ENCODE measurements at regions not wholly inside any gene's neighbourhood (a gene's known extent, or its start where the extent isn't known, plus 50 kb on each side); places are given as distances from the start of the nearest gene placed in this dataset.
A peak's percentile ranks its signal among the peaks of the same experiment; 100 is the strongest.

DNA sequence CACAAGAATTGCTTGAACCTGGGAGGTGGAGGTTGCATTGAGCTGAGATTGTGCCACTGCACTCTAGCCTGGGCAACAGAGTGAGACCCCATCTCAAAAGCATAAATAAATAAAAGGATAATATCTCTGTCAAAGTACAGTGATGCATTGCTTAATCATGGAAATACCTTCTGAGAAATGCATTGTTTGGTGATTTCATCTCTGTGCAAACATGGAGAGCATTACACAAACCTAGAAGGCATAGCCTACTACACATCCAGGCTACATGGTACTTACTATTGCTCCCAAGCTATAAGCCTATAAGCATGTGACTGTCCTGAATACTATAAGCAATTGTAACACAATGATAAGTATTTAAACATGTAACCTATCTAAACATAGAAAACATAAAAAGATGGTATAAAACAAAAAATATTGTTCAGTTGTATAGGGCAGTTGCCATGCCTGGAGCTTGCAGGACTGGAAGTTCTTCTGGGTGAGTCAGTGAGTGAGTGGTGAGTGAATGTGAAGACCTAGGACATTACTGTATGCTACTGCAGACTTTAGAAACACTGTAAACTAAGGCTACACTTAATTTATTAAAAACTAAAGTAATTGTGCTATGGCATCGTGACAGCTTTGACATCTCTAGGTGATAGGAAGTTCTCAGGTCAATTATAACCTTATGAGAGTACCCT is 93.6 kb upstream of the SNRPN start:
- Mint-ChIP-seq H3K36me3 (ENCODE audit: insufficient read depth) (no peaks in the 10 kb centered on the region), H3K4me3 (no peak overlapping the region), H3K9me3 (peaks cover 16% of the 10 kb centered on the region), H3K27me3 (ENCODE audit: low read depth) (peaks cover 3% of the 10 kb centered on the region), H3K4me1 (ENCODE audit: low read depth) (no peaks in the 10 kb centered on the region)
- DNase-seq = no peak
- no peak for ATAC-seq

- Mint-ChIP-seq H3K4me3 (no peak overlapping the region), H3K27me3 (ENCODE audit: low read depth) (peaks cover 3% of the 10 kb centered on the region), H3K36me3 (ENCODE audit: insufficient read depth) (no peaks in the 10 kb centered on the region), H3K4me1 (ENCODE audit: low read depth) (no peaks in the 10 kb centered on the region), H3K9me3 (peaks cover 11% of the 10 kb centered on the region)
- ATAC-seq = no peak
- no peak for DNase-seq
Observed at GRCh38 chr15:24862726-24863521, 91.9 kb upstream of the SNRPN start.

GRCh38 chr15:24865303-24865702 is 89.5 kb upstream of the SNRPN start:
- no peak overlapping the region for H3K4me3 Mint-ChIP-seq
- ATAC-seq (no peak), DNase-seq (no peak)
- H3K9me3 Mint-ChIP-seq = peaks cover 8% of the 10 kb centered on the region
- H3K36me3 Mint-ChIP-seq (ENCODE audit: insufficient read depth) = no peaks in the 10 kb centered on the region
- H3K27me3 Mint-ChIP-seq (ENCODE audit: low read depth) = no peaks in the 10 kb centered on the region
- H3K4me1 Mint-ChIP-seq (ENCODE audit: low read depth) = no peaks in the 10 kb centered on the region

GRCh38 chr15:24877174-24877573 is 77.6 kb upstream of the SNRPN start:
- ATAC-seq (no peak), DNase-seq (no peak)
- Mint-ChIP-seq H3K27me3 (ENCODE audit: low read depth) (no peaks in the 10 kb centered on the region), H3K4me3 (no peak overlapping the region), H3K9me3 (peaks cover 27% of the 10 kb centered on the region), H3K4me1 (ENCODE audit: low read depth) (no peaks in the 10 kb centered on the region), H3K36me3 (ENCODE audit: insufficient read depth) (no peaks in the 10 kb centered on the region)

- DNase-seq (no peak), ATAC-seq (no peak)
- Mint-ChIP-seq H3K27me3 (ENCODE audit: low read depth) (no peaks in the 10 kb centered on the region), H3K4me1 (ENCODE audit: low read depth) (no peaks in the 10 kb centered on the region), H3K36me3 (ENCODE audit: insufficient read depth) (no peaks in the 10 kb centered on the region), H3K4me3 (peak overlapping the region; percentile 38), H3K9me3 (peaks cover 27% of the 10 kb centered on the region)
Observed at GRCh38 chr15:24878153-24878552, 76.6 kb upstream of the SNRPN start.

DNA sequence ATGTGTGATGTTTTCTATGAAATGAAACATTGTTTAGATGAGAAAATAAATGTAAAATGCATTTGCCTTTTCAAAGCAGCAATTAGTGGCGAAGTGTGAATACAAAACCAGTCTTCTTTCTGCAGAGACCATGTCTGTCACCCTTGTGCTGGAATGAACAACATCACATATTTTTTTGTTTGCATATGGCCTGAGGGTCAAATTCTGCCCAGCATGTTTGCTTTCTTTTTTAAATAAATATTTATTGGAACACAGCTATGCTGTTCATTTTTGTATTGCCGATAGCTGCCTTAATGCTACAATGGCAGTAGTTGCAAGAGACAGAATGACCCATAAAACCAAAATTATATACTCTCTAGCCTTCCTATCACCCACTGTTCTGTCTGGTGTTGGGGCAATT is 75.3 kb upstream of the SNRPN start:
- DNase-seq = no peak
- H3K36me3 Mint-ChIP-seq (ENCODE audit: insufficient read depth) = no peaks in the 10 kb centered on the region
- ATAC-seq = no peak
- H3K4me1 Mint-ChIP-seq (ENCODE audit: low read depth) = no peaks in the 10 kb centered on the region
- no peak overlapping the region for H3K4me3 Mint-ChIP-seq
- peaks cover 24% of the 10 kb centered on the region for H3K9me3 Mint-ChIP-seq
- no peaks in the 10 kb centered on the region for H3K27me3 Mint-ChIP-seq (ENCODE audit: low read depth)

DNA sequence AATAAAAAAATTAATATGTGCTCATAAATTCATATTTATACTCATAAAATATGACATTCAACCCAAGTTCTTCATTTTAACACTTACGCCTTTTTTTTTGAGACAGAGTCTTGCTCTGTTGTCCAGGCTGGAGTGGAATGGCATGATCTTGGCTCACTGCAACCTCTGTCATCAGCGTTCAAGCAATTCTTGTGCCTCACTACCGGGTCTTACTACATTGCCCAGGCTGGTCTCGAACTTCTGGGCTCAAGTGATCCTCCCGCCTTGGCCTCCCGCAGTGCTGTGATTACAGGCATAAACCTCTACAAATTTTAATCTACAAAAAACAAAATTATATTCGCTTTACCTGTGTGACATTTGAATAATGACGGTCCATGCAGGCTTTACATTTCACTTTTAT is 74.1 kb upstream of the SNRPN start:
- peaks cover 22% of the 10 kb centered on the region for H3K9me3 Mint-ChIP-seq
- H3K4me3 Mint-ChIP-seq = no peak overlapping the region
- no peaks in the 10 kb centered on the region for H3K27me3 Mint-ChIP-seq (ENCODE audit: low read depth)
- ATAC-seq = no peak
- DNase-seq = no peak
- H3K4me1 Mint-ChIP-seq (ENCODE audit: low read depth) = no peaks in the 10 kb centered on the region
- no peaks in the 10 kb centered on the region for H3K36me3 Mint-ChIP-seq (ENCODE audit: insufficient read depth)

DNA sequence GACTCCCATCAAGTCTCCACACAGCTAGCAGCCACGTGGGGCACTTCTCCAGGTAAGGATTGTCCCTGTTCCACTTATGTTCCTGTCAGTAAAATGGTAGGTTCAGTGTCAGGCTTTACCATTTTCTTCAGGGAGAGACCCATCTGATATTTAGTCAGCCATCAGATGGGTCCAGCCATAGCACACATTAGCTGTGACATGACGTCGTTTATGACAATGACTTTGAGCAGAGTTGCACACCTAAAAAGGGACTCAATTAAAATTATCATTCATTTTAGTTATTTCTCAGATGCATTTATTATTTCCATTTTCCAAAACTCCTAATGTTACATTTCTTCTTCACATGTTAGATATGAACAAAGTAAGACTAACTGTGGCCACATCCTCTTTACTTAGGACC is 68.2 kb upstream of the SNRPN start:
- ATAC-seq (no peak), DNase-seq (no peak)
- Mint-ChIP-seq H3K36me3 (ENCODE audit: insufficient read depth) (no peaks in the 10 kb centered on the region), H3K4me3 (no peak overlapping the region), H3K4me1 (ENCODE audit: low read depth) (no peaks in the 10 kb centered on the region), H3K9me3 (peaks cover 16% of the 10 kb centered on the region), H3K27me3 (ENCODE audit: low read depth) (no peaks in the 10 kb centered on the region)

GRCh38 chr15:24898715-24899272 is 56.0 kb upstream of the SNRPN start:
- no peaks in the 10 kb centered on the region for H3K4me1 Mint-ChIP-seq (ENCODE audit: low read depth)
- no peaks in the 10 kb centered on the region for H3K36me3 Mint-ChIP-seq (ENCODE audit: insufficient read depth)
- ATAC-seq (no peak), DNase-seq (no peak)
- no peak overlapping the region for H3K4me3 Mint-ChIP-seq
- peaks cover 19% of the 10 kb centered on the region for H3K9me3 Mint-ChIP-seq
- H3K27me3 Mint-ChIP-seq (ENCODE audit: low read depth) = no peaks in the 10 kb centered on the region

- Mint-ChIP-seq H3K4me1 (ENCODE audit: low read depth) (no peaks in the 10 kb centered on the region), H3K4me3 (no peak overlapping the region), H3K36me3 (ENCODE audit: insufficient read depth) (no peaks in the 10 kb centered on the region), H3K9me3 (peaks cover 18% of the 10 kb centered on the region), H3K27me3 (ENCODE audit: low read depth) (no peaks in the 10 kb centered on the region)
- DNase-seq (no peak), ATAC-seq (no peak)
Observed at GRCh38 chr15:24899367-24899766, 55.4 kb upstream of the SNRPN start.

DNA sequence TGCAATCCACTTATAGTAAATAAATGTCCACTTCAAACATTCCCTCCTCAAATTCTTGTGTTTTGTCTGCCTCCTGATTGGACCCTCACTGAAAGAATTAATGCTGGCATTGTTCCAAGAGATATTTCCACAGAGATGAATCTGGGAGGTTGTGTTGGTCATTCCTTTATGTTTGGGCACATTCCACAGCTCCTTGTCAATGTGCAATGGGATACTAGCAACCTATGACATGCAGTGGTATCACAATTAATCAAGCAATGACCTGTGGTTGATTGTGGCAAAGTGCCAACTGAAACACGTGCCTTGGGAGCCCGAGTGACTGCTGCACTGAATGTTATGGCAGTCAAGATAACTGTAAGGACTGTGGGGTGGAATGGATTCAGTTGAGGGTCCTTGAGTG is 55.0 kb upstream of the SNRPN start:
- ATAC-seq (no peak), DNase-seq (no peak)
- Mint-ChIP-seq H3K9me3 (peaks cover 18% of the 10 kb centered on the region), H3K4me3 (no peak overlapping the region), H3K36me3 (ENCODE audit: insufficient read depth) (no peaks in the 10 kb centered on the region), H3K4me1 (ENCODE audit: low read depth) (no peaks in the 10 kb centered on the region), H3K27me3 (ENCODE audit: low read depth) (no peaks in the 10 kb centered on the region)

DNA sequence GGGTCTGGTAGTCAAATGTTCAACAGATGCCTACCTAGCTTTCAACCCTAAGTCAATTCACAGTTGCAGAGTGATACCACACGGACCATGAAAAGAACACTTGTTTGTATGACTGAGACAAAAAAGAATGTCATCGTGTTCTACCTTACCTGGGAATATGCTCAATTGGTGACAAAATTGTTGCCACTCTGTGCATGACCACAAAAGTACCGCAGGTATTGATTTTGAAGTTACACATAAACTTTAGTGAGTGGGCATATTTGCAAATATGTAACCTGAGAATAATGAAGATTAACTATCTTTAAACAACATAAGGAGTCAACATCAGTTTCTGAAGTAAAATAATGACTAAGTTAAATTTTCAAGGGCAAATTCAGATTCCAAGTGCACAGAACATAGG is 53.4 kb upstream of the SNRPN start:
- H3K4me3 Mint-ChIP-seq = no peak overlapping the region
- no peaks in the 10 kb centered on the region for H3K4me1 Mint-ChIP-seq (ENCODE audit: low read depth)
- ATAC-seq = no peak
- peaks cover 16% of the 10 kb centered on the region for H3K9me3 Mint-ChIP-seq
- no peak for DNase-seq
- no peaks in the 10 kb centered on the region for H3K36me3 Mint-ChIP-seq (ENCODE audit: insufficient read depth)
- H3K27me3 Mint-ChIP-seq (ENCODE audit: low read depth) = no peaks in the 10 kb centered on the region

All from activated T-cell treated with anti-CD3 and anti-CD28 coated beads, Interleukin-2, amount 50 U/mL, for 4 hours (primary cell).